ENCODE measurements at regions not wholly inside any gene's neighbourhood (a gene's known extent, or its start where the extent isn't known, plus 50 kb on each side); places are given as distances from the start of the nearest gene placed in this dataset.

- Histone ChIP-seq H3K27me3 (peaks cover 4% of the 10 kb centered on the region), H3K4me1 (no peaks in the 10 kb centered on the region), H3K27ac (no peak overlapping the region), H3K4me3 (no peak overlapping the region), H3K36me3 (no peaks in the 10 kb centered on the region), H3K9me3 (no peaks in the 10 kb centered on the region)
- no peak for TF ChIP-seq EP300 (IDR thresholded peaks at IDR 0.05; ENCODE audit: low read depth)
- TF ChIP-seq CTCF (IDR thresholded peaks at IDR 0.05) = no peak
- no peak for TF ChIP-seq POLR2A (IDR thresholded peaks at IDR 0.05)
- TF ChIP-seq POLR2AphosphoS5 (IDR thresholded peaks at IDR 0.05) = no peak
- in situ Hi-C loops (cut with MboI; ENCODE audit: low pct_ligation_motif_present in 1 of 4, low pct_unique_long_range_greater_than_20kb in 1 of 4, low sequenced_read_pairs in 3 of 4) (no loop called here), intact Hi-C loops (cut with DNase I; ENCODE audit: low total_unique reads) (no loop called here)
- 91 to 97% methylated on average over 3 of the region's 3 CpGs for WGBS, 2 donors (ENCODE audit: low coverage in 1 of 2)
- DNase-seq = no peak
These were observed 78.2 kb upstream of the IGF1R start for GRCh38 chr15:98570119-98570518.

- H3K4me3 ChIP-seq = no peak overlapping the region
- TF ChIP-seq POLR2AphosphoS5 (IDR thresholded peaks at IDR 0.05) (no peak), EP300 (IDR thresholded peaks at IDR 0.05; ENCODE audit: low read depth) (no peak), POLR2A (IDR thresholded peaks at IDR 0.05) (no peak), CTCF (IDR thresholded peaks at IDR 0.05) (no peak)
- intact Hi-C loops (cut with DNase I; ENCODE audit: low total_unique reads) = no loop called here
- H3K4me1 ChIP-seq = no peaks in the 10 kb centered on the region
- no peaks in the 10 kb centered on the region for H3K9me3 ChIP-seq
- peaks cover 54% of the 10 kb centered on the region for H3K27me3 ChIP-seq
- no peak for DNase-seq
- H3K36me3 ChIP-seq = no peaks in the 10 kb centered on the region
- no peak overlapping the region for H3K27ac ChIP-seq
- WGBS, 2 donors (ENCODE audit: low coverage in 1 of 2) = 40 to 46% methylated on average over 3 to 11 of the region's 11 CpGs
- in situ Hi-C loops (cut with MboI; ENCODE audit: low pct_ligation_motif_present in 1 of 4, low pct_unique_long_range_greater_than_20kb in 1 of 4, low sequenced_read_pairs in 3 of 4) = no loop called here
These were observed 67.8 kb upstream of the IGF1R start for GRCh38 chr15:98580572-98580971.

- intact Hi-C loops (cut with DNase I; ENCODE audit: low total_unique reads) (no loop called here), in situ Hi-C loops (cut with MboI; ENCODE audit: low pct_ligation_motif_present in 1 of 4, low pct_unique_long_range_greater_than_20kb in 1 of 4, low sequenced_read_pairs in 3 of 4) (no loop called here)
- H3K27me3 ChIP-seq = peaks cover 65% of the 10 kb centered on the region
- no peaks in the 10 kb centered on the region for H3K9me3 ChIP-seq
- no peaks in the 10 kb centered on the region for H3K4me1 ChIP-seq
- H3K4me3 ChIP-seq = no peak overlapping the region
- WGBS, 2 donors (ENCODE audit: low coverage in 1 of 2) = 42 to 51% methylated on average over 5 of the region's 5 CpGs
- no peak for DNase-seq
- TF ChIP-seq CTCF (IDR thresholded peaks at IDR 0.05) (peak in 1 of 5 experiments; percentile 8), POLR2A (IDR thresholded peaks at IDR 0.05) (no peak)
- H3K27ac ChIP-seq = no peak overlapping the region
- no peaks in the 10 kb centered on the region for H3K36me3 ChIP-seq
These were observed 66.6 kb upstream of the IGF1R start for GRCh38 chr15:98581715-98582114.

GRCh38 chr15:98582900-98583554, 65.3 kb upstream of the IGF1R start:
- Histone ChIP-seq H3K9me3 (no peaks in the 10 kb centered on the region), H3K36me3 (no peaks in the 10 kb centered on the region), H3K27me3 (peaks cover 75% of the 10 kb centered on the region), H3K4me1 (no peaks in the 10 kb centered on the region), H3K27ac (no peak overlapping the region), H3K4me3 (no peak overlapping the region)
- TF ChIP-seq EP300 (IDR thresholded peaks at IDR 0.05; ENCODE audit: low read depth) = no peak
- TF ChIP-seq CTCF (IDR thresholded peaks at IDR 0.05) = no peak
- TF ChIP-seq POLR2AphosphoS5 (IDR thresholded peaks at IDR 0.05) = no peak
- no peak for TF ChIP-seq POLR2A (IDR thresholded peaks at IDR 0.05)
- WGBS, 2 donors (ENCODE audit: low coverage in 1 of 2) = 35 to 49% methylated on average over 6 of the region's 6 CpGs
- in situ Hi-C loops (cut with MboI; ENCODE audit: low pct_ligation_motif_present in 1 of 4, low pct_unique_long_range_greater_than_20kb in 1 of 4, low sequenced_read_pairs in 3 of 4) (no loop called here), intact Hi-C loops (cut with DNase I; ENCODE audit: low total_unique reads) (no loop called here)
- no peak for DNase-seq
